ENCODE measurements at regions not wholly inside any gene's neighbourhood (a gene's known extent, or its start where the extent isn't known, plus 50 kb on each side); places are given as distances from the start of the nearest gene placed in this dataset.

GRCh38 chr12:108039794-108040193, 89.3 kb upstream of the WSCD2 start:
- no peaks in the 10 kb centered on the region for H3K4me1 ChIP-seq
- intact Hi-C loops (cut with DNase I; ENCODE audit: low total_unique reads) (loop anchor here (1.0 kb wide), 1 partner anchor 26 kb away; no protein-coding TSS in a partner anchor), in situ Hi-C loops (cut with MboI; ENCODE audit: low pct_ligation_motif_present in 1 of 4, low pct_unique_long_range_greater_than_20kb in 1 of 4, low sequenced_read_pairs in 3 of 4) (no loop called here)
- H3K9me3 ChIP-seq: no peaks in the 10 kb centered on the region
- no peaks in the 10 kb centered on the region for H3K36me3 ChIP-seq
- no peaks in the 10 kb centered on the region for H3K27me3 ChIP-seq
- 83 to 90% methylated on average over 3 to 4 of the region's 4 CpGs for WGBS, 2 donors (ENCODE audit: low coverage in 1 of 2)
- H3K4me3 ChIP-seq: no peak overlapping the region
- TF ChIP-seq POLR2AphosphoS5 (IDR thresholded peaks at IDR 0.05): no peak
- TF ChIP-seq EP300 (IDR thresholded peaks at IDR 0.05; ENCODE audit: low read depth): no peak
- TF ChIP-seq, protein P1, sequence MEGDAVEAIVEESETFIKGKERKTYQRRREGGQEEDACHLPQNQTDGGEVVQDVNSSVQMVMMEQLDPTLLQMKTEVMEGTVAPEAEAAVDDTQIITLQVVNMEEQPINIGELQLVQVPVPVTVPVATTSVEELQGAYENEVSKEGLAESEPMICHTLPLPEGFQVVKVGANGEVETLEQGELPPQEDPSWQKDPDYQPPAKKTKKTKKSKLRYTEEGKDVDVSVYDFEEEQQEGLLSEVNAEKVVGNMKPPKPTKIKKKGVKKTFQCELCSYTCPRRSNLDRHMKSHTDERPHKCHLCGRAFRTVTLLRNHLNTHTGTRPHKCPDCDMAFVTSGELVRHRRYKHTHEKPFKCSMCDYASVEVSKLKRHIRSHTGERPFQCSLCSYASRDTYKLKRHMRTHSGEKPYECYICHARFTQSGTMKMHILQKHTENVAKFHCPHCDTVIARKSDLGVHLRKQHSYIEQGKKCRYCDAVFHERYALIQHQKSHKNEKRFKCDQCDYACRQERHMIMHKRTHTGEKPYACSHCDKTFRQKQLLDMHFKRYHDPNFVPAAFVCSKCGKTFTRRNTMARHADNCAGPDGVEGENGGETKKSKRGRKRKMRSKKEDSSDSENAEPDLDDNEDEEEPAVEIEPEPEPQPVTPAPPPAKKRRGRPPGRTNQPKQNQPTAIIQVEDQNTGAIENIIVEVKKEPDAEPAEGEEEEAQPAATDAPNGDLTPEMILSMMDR (IDR thresholded peaks at IDR 0.05): no peak
- no peak for DNase-seq
- no peak overlapping the region for H3K27ac ChIP-seq

DNA sequence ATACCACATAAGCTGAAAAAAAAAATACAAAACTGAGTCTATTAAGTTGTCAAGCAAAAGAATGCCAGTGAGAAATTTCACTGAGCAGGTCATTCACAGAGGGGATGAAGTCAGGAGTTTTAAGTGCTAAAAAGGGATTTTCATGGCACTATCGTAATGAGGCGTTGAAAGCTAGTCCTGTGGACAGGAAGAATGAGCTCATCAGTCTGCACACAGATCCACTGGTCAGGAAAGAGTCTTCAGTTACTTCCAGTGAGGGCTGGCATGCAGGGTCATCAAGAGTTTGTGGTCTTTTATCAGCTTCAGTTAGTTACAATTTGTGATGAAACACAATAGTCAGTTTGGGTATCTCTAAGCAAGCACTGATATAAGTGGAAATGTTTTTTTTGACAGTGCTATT, 88.1 kb upstream of the WSCD2 start:
- no peak overlapping the region for H3K4me3 ChIP-seq
- no peaks in the 10 kb centered on the region for H3K4me1 ChIP-seq
- no peak for TF ChIP-seq POLR2AphosphoS5 (IDR thresholded peaks at IDR 0.05)
- TF ChIP-seq, protein P1 (IDR thresholded peaks at IDR 0.05): no peak
- no peak for TF ChIP-seq EP300 (IDR thresholded peaks at IDR 0.05; ENCODE audit: low read depth)
- TF ChIP-seq POLR2A (IDR thresholded peaks at IDR 0.05): no peak
- in situ Hi-C loops (cut with MboI; ENCODE audit: low pct_ligation_motif_present in 1 of 4, low pct_unique_long_range_greater_than_20kb in 1 of 4, low sequenced_read_pairs in 3 of 4) (no loop called here), intact Hi-C loops (cut with DNase I; ENCODE audit: low total_unique reads) (loop anchor here (1.0 kb wide), 1 partner anchor 28 kb away; no protein-coding TSS in a partner anchor)
- DNase-seq: no peak
- no peaks in the 10 kb centered on the region for H3K27me3 ChIP-seq
- WGBS, 2 donors (ENCODE audit: low coverage in 1 of 2): 55 to 79% methylated on average over 2 of the region's 2 CpGs
- H3K9me3 ChIP-seq: no peaks in the 10 kb centered on the region
- no peaks in the 10 kb centered on the region for H3K36me3 ChIP-seq
- H3K27ac ChIP-seq: no peak overlapping the region

DNA sequence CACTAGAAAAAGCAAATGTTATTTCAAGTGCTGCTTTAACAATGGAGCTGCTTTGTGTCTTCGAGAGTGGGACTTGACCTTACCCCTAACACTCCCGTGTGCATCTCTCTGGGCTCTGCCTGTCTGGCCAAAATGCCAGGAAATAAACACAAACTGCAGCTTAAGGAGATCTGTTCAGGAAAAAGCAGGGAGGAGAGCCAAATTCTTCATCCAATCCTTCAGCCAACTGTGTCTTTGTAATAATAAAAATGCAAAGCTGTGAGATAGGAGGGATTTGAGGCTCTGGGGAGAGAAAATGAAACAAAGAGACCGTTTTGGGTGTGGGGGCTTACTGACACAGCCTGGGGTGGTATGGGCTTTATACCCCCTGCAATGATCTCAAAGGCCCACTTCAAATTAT, 85.8 kb upstream of the WSCD2 start:
- intact Hi-C loops (cut with DNase I; ENCODE audit: low total_unique reads) (no loop called here), in situ Hi-C loops (cut with MboI; ENCODE audit: low pct_ligation_motif_present in 1 of 4, low pct_unique_long_range_greater_than_20kb in 1 of 4, low sequenced_read_pairs in 3 of 4) (no loop called here)
- Histone ChIP-seq H3K27ac (no peak overlapping the region), H3K9me3 (no peaks in the 10 kb centered on the region), H3K36me3 (no peaks in the 10 kb centered on the region), H3K4me1 (peaks cover 0 to 7% (median 5%) of the 10 kb centered on the region in 4 donors), H3K4me3 (no peak overlapping the region), H3K27me3 (no peaks in the 10 kb centered on the region)
- DNase-seq: no peak
- WGBS, 2 donors (ENCODE audit: low coverage in 1 of 2): 15 to 26% methylated on average over 3 of the region's 3 CpGs
- TF ChIP-seq POLR2A (IDR thresholded peaks at IDR 0.05) (no peak), EP300 (IDR thresholded peaks at IDR 0.05; ENCODE audit: low read depth) (no peak), POLR2AphosphoS5 (IDR thresholded peaks at IDR 0.05) (no peak)
- TF ChIP-seq, protein P1 (IDR thresholded peaks at IDR 0.05): no peak

DNA sequence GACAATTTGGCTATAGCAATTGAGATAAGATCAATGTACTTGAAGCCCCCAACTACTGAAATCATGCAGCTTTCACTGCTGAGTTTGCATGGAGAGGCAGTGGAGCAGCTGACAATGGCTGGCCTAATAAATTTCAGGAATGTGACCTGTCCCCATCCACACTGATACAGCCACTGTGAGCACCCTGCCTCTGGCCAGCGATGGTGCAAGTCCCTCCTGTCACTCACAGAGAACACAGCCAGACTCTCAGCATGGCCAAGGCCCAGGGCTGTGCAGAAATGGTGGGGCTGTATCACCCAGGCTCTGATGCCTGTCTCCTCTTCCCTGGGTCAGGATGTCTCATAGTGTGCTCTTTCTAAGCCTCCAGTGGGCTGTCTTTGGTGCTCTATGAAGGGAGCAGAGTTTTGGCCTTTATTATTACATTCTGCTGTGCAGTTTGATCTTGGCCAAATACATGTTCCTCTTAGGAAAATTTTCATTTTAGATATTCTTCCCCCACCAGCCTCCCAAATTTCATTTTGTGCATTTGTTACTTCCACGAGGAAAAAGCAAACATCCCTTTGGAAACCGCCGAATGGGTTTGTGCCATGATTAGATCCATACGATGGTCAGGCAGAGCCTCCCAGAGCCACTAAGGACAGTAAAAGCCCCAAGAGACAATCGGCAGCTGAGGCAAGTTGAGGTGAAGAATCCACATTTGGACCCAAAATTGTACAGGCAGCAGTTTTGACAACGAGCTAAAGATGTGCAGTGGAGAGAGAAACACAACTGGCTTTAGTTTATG, 85.1 kb upstream of the WSCD2 start:
- intact Hi-C loops (cut with DNase I; ENCODE audit: low total_unique reads) (no loop called here), in situ Hi-C loops (cut with MboI; ENCODE audit: low pct_ligation_motif_present in 1 of 4, low pct_unique_long_range_greater_than_20kb in 1 of 4, low sequenced_read_pairs in 3 of 4) (no loop called here)
- Histone ChIP-seq H3K27me3 (no peaks in the 10 kb centered on the region), H3K36me3 (no peaks in the 10 kb centered on the region), H3K4me3 (no peak overlapping the region), H3K4me1 (peaks cover 0 to 7% (median 5%) of the 10 kb centered on the region in 4 donors), H3K9me3 (no peaks in the 10 kb centered on the region), H3K27ac (no peak overlapping the region)
- TF ChIP-seq, protein P1 (IDR thresholded peaks at IDR 0.05): no peak
- TF ChIP-seq POLR2AphosphoS5 (IDR thresholded peaks at IDR 0.05) (no peak), EP300 (IDR thresholded peaks at IDR 0.05; ENCODE audit: low read depth) (no peak), POLR2A (IDR thresholded peaks at IDR 0.05) (no peak)
- no peak for DNase-seq
- WGBS, 2 donors (ENCODE audit: low coverage in 1 of 2): 63 to 79% methylated on average over 1 to 7 of the region's 7 CpGs
